ENCODE measurements at regions not wholly inside any gene's neighbourhood (a gene's known extent, or its start where the extent isn't known, plus 50 kb on each side); places are given as distances from the start of the nearest gene placed in this dataset.

GRCh38 chr4:124462954-124463828 is 249.3 kb downstream of the ANKRD50 start:
- DNase-seq (ENCODE audit: low read depth in 2 of 2) = no peak

GRCh38 chr4:124464836-124465235 is 247.7 kb downstream of the ANKRD50 start:
- DNase-seq (ENCODE audit: low read depth in 2 of 2) = no peak

- no peak for DNase-seq (ENCODE audit: low read depth in 2 of 2)
Observed at GRCh38 chr4:124468360-124468759, 244.2 kb downstream of the ANKRD50 start.

- no peak for DNase-seq (ENCODE audit: low read depth in 2 of 2)
Observed at GRCh38 chr4:124469981-124470380, 242.6 kb downstream of the ANKRD50 start.

GRCh38 chr4:124478470-124478869 is 234.1 kb downstream of the ANKRD50 start:
- no peak for DNase-seq (ENCODE audit: low read depth in 2 of 2)

- no peak for DNase-seq (ENCODE audit: low read depth in 2 of 2)
Observed at GRCh38 chr4:124480061-124480460, 232.5 kb downstream of the ANKRD50 start.

- DNase-seq (ENCODE audit: low read depth in 2 of 2) = no peak
Observed at GRCh38 chr4:124481123-124481522, 231.4 kb downstream of the ANKRD50 start.

- DNase-seq (ENCODE audit: low read depth in 2 of 2) = no peak
Observed at GRCh38 chr4:124483048-124483906, 229.3 kb downstream of the ANKRD50 start.

GRCh38 chr4:124484008-124484407 is 228.5 kb downstream of the ANKRD50 start:
- DNase-seq (ENCODE audit: low read depth in 2 of 2) = no peak

- no peak for DNase-seq (ENCODE audit: low read depth in 2 of 2)
Observed at GRCh38 chr4:124484940-124485339, 227.6 kb downstream of the ANKRD50 start.

- DNase-seq (ENCODE audit: low read depth in 2 of 2) = no peak
Observed at GRCh38 chr4:124486423-124486822, 226.1 kb downstream of the ANKRD50 start.

GRCh38 chr4:124487651-124488050 is 224.9 kb downstream of the ANKRD50 start:
- DNase-seq (ENCODE audit: low read depth in 2 of 2) = no peak

- no peak for DNase-seq (ENCODE audit: low read depth in 2 of 2)
Observed at GRCh38 chr4:124491361-124492145, 221.0 kb downstream of the ANKRD50 start.

- DNase-seq (ENCODE audit: low read depth in 2 of 2) = no peak
Observed at GRCh38 chr4:124499261-124499660, 213.3 kb downstream of the ANKRD50 start.

GRCh38 chr4:124501576-124501975 is 211.0 kb downstream of the ANKRD50 start:
- DNase-seq (ENCODE audit: low read depth in 2 of 2) = no peak

- peak in 1 of 2 experiments; percentile 18 for DNase-seq (ENCODE audit: low read depth in 2 of 2)
Observed at GRCh38 chr4:124504431-124504830, 208.1 kb downstream of the ANKRD50 start.

- no peak for DNase-seq (ENCODE audit: low read depth in 2 of 2)
Observed at GRCh38 chr4:124505211-124505610, 207.3 kb downstream of the ANKRD50 start.

GRCh38 chr4:124509151-124509550 is 203.4 kb downstream of the ANKRD50 start:
- no peak for DNase-seq (ENCODE audit: low read depth in 2 of 2)

- no peak for DNase-seq (ENCODE audit: low read depth in 2 of 2)
Observed at GRCh38 chr4:124514588-124514987, 197.9 kb downstream of the ANKRD50 start.

GRCh38 chr4:124515591-124515990 is 196.9 kb downstream of the ANKRD50 start:
- DNase-seq (ENCODE audit: low read depth in 2 of 2) = no peak

- no peak for DNase-seq (ENCODE audit: low read depth in 2 of 2)
Observed at GRCh38 chr4:124519196-124519595, 193.3 kb downstream of the ANKRD50 start.

- DNase-seq (ENCODE audit: low read depth in 2 of 2) = no peak
Observed at GRCh38 chr4:124523816-124524215, 188.7 kb downstream of the ANKRD50 start.
